CD4-positive, alpha-beta memory T cell (primary cell): ENCODE measurements at regions not wholly inside any gene's neighbourhood (a gene's known extent, or its start where the extent isn't known, plus 50 kb on each side); places are given as distances from the start of the nearest gene placed in this dataset.

Source experiments
- CTCF ChIA-PET: fragments of 350-600 bp; sonication (Branson Sonifier 250); formaldehyde crosslinking; loops from one replicate; lab custom pipeline; 2021; ENCODE audit warnings: inconsistent platforms; ENCODE audit not compliant: partially characterized antibody; lab: Charles Lee
- POLR2A ChIA-PET: fragments of 350-600 bp; sonication (Branson Sonifier 250); formaldehyde crosslinking; loops from one replicate; lab custom pipeline; 2021; ENCODE audit not compliant: partially characterized antibody; lab: Charles Lee
- DNase-seq, 5 donors: peaks; one replicate each; pipeline versions ENCODE4 v3.0.0 to v3.0.0-alpha.2; 2020 to 2022; ENCODE audit warnings: mixed read lengths in 1 of 5
- H3K27ac ChIP-seq: one replicate; pipeline ENCODE4 v1.7.0; 2013; ENCODE audit warnings: low read depth, low read length
- H3K27me3 ChIP-seq: 2 replicates; pipeline ENCODE4 v1.7.0; 2013; ENCODE audit warnings: mild to moderate bottlenecking, low read length, moderate library complexity; ENCODE audit not compliant: insufficient read depth
- H3K36me3 ChIP-seq: 2 replicates; pipeline ENCODE4 v1.7.0; 2013; ENCODE audit warnings: mild to moderate bottlenecking, low read length, moderate library complexity; ENCODE audit not compliant: insufficient read depth
- H3K4me1 ChIP-seq: 2 replicates; pipeline ENCODE4 v1.7.0; 2013; ENCODE audit warnings: mild to moderate bottlenecking, low read length, moderate library complexity; ENCODE audit not compliant: insufficient read depth
- H3K4me3 ChIP-seq, 2 donors: one replicate each; pipeline ENCODE4 v1.7.0; 2013; ENCODE audit warnings: low read length in 2 of 2, mild to moderate bottlenecking in 1 of 2
- H3K9me3 ChIP-seq, 2 donors: one replicate each; pipeline ENCODE4 v1.7.0; 2013; ENCODE audit warnings: low read length in 2 of 2, control low read depth in 1 of 2; ENCODE audit not compliant: control insufficient read depth in 1 of 2
- H3K27ac Mint-ChIP-seq, 7 donors: one replicate each; pipeline ENCODE4 v1.8.0; 2020 to 2021; ENCODE audit warnings: mixed read lengths in 7 of 7, mild to moderate bottlenecking in 6 of 7, inconsistent platforms in 3 of 7, moderate library complexity in 3 of 7
- H3K27me3 Mint-ChIP-seq, 2 donors: one replicate each; pipeline ENCODE4 v1.8.0; 2020 to 2021; ENCODE audit warnings: mixed read lengths in 2 of 2
- H3K36me3 Mint-ChIP-seq, 2 donors: one replicate each; pipeline ENCODE4 v1.8.0; 2020 to 2021; ENCODE audit warnings: mixed read lengths in 2 of 2, inconsistent platforms in 1 of 2, mild to moderate bottlenecking in 1 of 2
- H3K4me1 Mint-ChIP-seq, 4 donors: one replicate each; pipeline ENCODE4 v1.8.0; 2020 to 2021; ENCODE audit warnings: mixed read lengths in 4 of 4, mild to moderate bottlenecking in 1 of 4
- H3K4me3 Mint-ChIP-seq, 8 donors: one replicate each; pipeline ENCODE4 v1.8.0; 2020 to 2021; ENCODE audit warnings: mixed read lengths in 8 of 8, mild to moderate bottlenecking in 7 of 8, moderate library complexity in 6 of 8, inconsistent platforms in 3 of 8
- H3K9me3 Mint-ChIP-seq, 8 donors: one replicate each; pipeline ENCODE4 v1.8.0; 2020 to 2021; ENCODE audit warnings: mixed read lengths in 8 of 8, mild to moderate bottlenecking in 5 of 8, inconsistent platforms in 3 of 8, moderate library complexity in 1 of 8
- intact Hi-C: fragments of 100-400 bp; cut with micrococcal nuclease; formaldehyde crosslinking; loops from one replicate; pipeline ENCODE4 v1.15.1; 2023

DNA sequence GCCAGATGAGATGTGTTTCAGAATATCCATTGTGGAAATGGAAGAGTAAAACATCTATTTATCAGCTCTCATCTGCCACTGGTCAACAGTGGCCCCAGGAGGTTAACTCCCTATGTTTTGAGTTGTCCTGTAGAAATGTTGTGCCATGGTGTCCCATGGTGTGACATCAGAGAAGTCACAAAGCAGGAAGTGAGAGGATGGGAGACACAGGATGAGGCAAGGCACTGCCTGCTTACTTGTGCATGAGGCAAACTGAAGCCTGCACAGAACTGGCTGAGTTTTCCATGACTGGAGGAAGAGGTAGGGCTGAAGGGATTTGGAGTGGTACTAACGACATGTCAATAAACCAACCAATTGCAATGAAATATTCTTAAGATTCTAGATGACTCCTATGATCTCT is 131.5 kb upstream of the ZNF644 start:
- no peaks in the 10 kb centered on the region for H3K36me3 Mint-ChIP-seq
- no peaks in the 10 kb centered on the region for H3K4me1 Mint-ChIP-seq
- DNase-seq = no peak
- Histone ChIP-seq H3K9me3 (no peaks in the 10 kb centered on the region), H3K4me1 (no peaks in the 10 kb centered on the region), H3K27me3 (no peaks in the 10 kb centered on the region), H3K36me3 (no peaks in the 10 kb centered on the region), H3K4me3 (no peak overlapping the region), H3K27ac (no peak overlapping the region)
- ChIA-PET POLR2A (no interaction called here), CTCF (interaction anchor here (5.8 kb wide), 1 partner anchor 12 kb away, joined by 47 read pairs; no protein-coding TSS in a partner anchor)
- peaks cover 0 to 1% (median 0%) of the 10 kb centered on the region in 8 donors for H3K9me3 Mint-ChIP-seq
- intact Hi-C loops = no loop called here
- peaks cover 2 to 10% of the 10 kb centered on the region in 2 donors for H3K27me3 Mint-ChIP-seq
- no peak overlapping the region for H3K4me3 Mint-ChIP-seq
- H3K27ac Mint-ChIP-seq = no peak overlapping the region

DNA sequence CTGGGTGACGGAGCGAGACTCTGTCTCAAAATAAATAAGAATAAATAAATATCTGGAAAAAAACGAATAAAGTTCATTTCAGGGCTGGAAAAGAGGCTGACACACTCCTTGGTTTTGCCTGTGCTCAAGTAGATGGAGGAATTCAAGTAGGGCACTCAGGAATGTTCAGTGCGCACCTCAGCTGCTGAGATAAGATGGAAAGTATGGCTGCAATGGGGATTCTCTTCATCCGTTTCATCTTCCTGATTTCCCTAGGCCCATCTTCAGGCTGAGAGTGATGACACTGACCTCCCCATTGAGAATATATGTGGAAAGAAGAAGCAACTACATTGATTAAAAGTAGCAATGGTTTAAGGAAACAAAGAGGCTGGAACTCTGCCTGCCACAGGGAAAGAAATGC is 130.5 kb upstream of the ZNF644 start:
- intact Hi-C loops = no loop called here
- Histone ChIP-seq H3K9me3 (no peaks in the 10 kb centered on the region), H3K27me3 (no peaks in the 10 kb centered on the region), H3K36me3 (no peaks in the 10 kb centered on the region), H3K4me3 (no peak overlapping the region), H3K4me1 (no peaks in the 10 kb centered on the region), H3K27ac (no peak overlapping the region)
- Mint-ChIP-seq H3K36me3 (no peaks in the 10 kb centered on the region), H3K27ac (no peak overlapping the region), H3K9me3 (peaks cover 0 to 4% (median 0%) of the 10 kb centered on the region in 8 donors), H3K4me1 (no peaks in the 10 kb centered on the region), H3K27me3 (peaks cover 2 to 12% of the 10 kb centered on the region in 2 donors), H3K4me3 (no peak overlapping the region)
- ChIA-PET CTCF (interaction anchor here (5.8 kb wide), 1 partner anchor 13 kb away, joined by 47 read pairs; no protein-coding TSS in a partner anchor), POLR2A (no interaction called here)
- no peak for DNase-seq

DNA sequence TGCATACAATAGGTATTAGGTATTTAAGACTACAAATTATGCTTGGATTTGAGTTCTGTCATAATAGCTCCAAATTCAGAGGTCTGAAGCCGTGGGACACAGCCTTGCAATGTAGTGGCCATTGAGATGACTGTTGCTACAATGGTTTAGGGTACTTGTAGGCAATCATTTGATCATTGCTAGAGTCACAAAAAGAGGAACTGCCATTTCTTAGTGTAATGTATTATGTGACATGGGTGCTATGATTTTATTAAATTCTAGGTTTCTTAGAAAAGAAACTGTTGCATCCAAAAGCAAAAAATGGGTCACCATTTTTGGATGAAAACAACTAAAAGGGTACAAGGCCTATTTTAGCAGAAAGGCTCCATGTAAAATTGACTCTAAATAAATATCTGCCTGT is 129.9 kb upstream of the ZNF644 start:
- Histone ChIP-seq H3K9me3 (no peaks in the 10 kb centered on the region), H3K4me3 (no peak overlapping the region), H3K36me3 (no peaks in the 10 kb centered on the region), H3K4me1 (no peaks in the 10 kb centered on the region), H3K27ac (no peak overlapping the region), H3K27me3 (no peaks in the 10 kb centered on the region)
- no peak for DNase-seq
- Mint-ChIP-seq H3K36me3 (no peaks in the 10 kb centered on the region), H3K4me1 (no peaks in the 10 kb centered on the region), H3K27me3 (peaks cover 2 to 12% of the 10 kb centered on the region in 2 donors), H3K27ac (no peak overlapping the region), H3K4me3 (no peak overlapping the region), H3K9me3 (peaks cover 0 to 4% (median 0%) of the 10 kb centered on the region in 8 donors)
- ChIA-PET POLR2A (no interaction called here), CTCF (interaction anchor here (0.9 to 5.8 kb wide), 2 partner anchors 10 to 14 kb away, joined by 3 to 47 read pairs; no protein-coding TSS in a partner anchor)
- intact Hi-C loops = no loop called here

DNA sequence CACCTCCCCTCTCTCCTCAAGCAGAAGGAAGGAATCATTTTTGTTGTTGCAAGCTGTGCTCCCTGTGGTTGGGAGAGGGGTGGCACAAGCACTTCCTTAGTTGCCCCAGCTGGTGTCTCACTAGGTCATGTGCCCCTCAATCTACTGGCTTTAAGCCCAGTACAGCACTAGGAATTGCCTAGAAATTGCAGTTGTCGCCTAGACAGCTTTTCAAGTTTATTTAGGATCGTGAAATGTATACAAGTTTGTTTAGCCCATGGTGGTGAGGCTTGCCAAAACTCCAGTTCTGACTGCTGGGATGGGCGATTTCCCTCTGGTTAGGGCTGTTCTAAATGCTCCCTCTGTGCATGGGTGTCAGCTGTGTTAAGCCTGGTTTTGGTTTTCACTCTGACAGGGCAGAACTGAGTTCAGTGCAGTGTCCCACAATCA is 126.8 kb upstream of the ZNF644 start:
- CTCF ChIA-PET = interaction anchor here (1.3 kb wide), 1 partner anchor 17 kb away, joined by 5 read pairs; no protein-coding TSS in a partner anchor
- no peak for DNase-seq
- no peak overlapping the region for H3K27ac ChIP-seq
- intact Hi-C loops = no loop called here
- no peaks in the 10 kb centered on the region for H3K9me3 ChIP-seq
- H3K4me3 ChIP-seq = no peak overlapping the region
- H3K36me3 ChIP-seq = no peaks in the 10 kb centered on the region
- POLR2A ChIA-PET = interaction anchor here (0.6 kb wide), 1 partner anchor 17 kb away, joined by 3 read pairs; no protein-coding TSS in a partner anchor
- no peaks in the 10 kb centered on the region for H3K4me1 Mint-ChIP-seq
- H3K27me3 Mint-ChIP-seq = peaks cover 2 to 10% of the 10 kb centered on the region in 2 donors
- H3K27me3 ChIP-seq = no peaks in the 10 kb centered on the region
- H3K9me3 Mint-ChIP-seq = peaks cover 0 to 4% (median 0%) of the 10 kb centered on the region in 8 donors
- no peaks in the 10 kb centered on the region for H3K36me3 Mint-ChIP-seq
- no peak overlapping the region for H3K4me3 Mint-ChIP-seq
- peak overlapping the region in 1 of 7 donors; percentile 68 for H3K27ac Mint-ChIP-seq
- H3K4me1 ChIP-seq = no peaks in the 10 kb centered on the region

GRCh38 chr1:91141858-91142257 is 120.0 kb upstream of the ZNF644 start:
- no peak overlapping the region for H3K4me3 Mint-ChIP-seq
- Histone ChIP-seq H3K27ac (no peak overlapping the region), H3K4me3 (no peak overlapping the region), H3K27me3 (no peaks in the 10 kb centered on the region), H3K4me1 (no peaks in the 10 kb centered on the region), H3K36me3 (no peaks in the 10 kb centered on the region), H3K9me3 (no peaks in the 10 kb centered on the region)
- no peaks in the 10 kb centered on the region for H3K4me1 Mint-ChIP-seq
- H3K27me3 Mint-ChIP-seq = peaks cover 0 to 3% of the 10 kb centered on the region in 2 donors
- DNase-seq = no peak
- H3K36me3 Mint-ChIP-seq = no peaks in the 10 kb centered on the region
- ChIA-PET POLR2A (no interaction called here), CTCF (no interaction called here)
- intact Hi-C loops = no loop called here
- peaks cover 0 to 4% (median 0%) of the 10 kb centered on the region in 8 donors for H3K9me3 Mint-ChIP-seq
- no peak overlapping the region for H3K27ac Mint-ChIP-seq

- intact Hi-C loops = no loop called here
- CTCF ChIA-PET = interaction anchor here (3.9 kb wide), 1 partner anchor 27 kb away, joined by 15 read pairs; no protein-coding TSS in a partner anchor
- Mint-ChIP-seq H3K4me3 (no peak overlapping the region), H3K4me1 (peaks cover 0 to 4% (median under 1%) of the 10 kb centered on the region in 4 donors), H3K36me3 (no peaks in the 10 kb centered on the region), H3K9me3 (peaks cover 0 to 4% (median 0%) of the 10 kb centered on the region in 8 donors), H3K27me3 (peaks cover 4 to 5% of the 10 kb centered on the region in 2 donors), H3K27ac (no peak overlapping the region)
- H3K36me3 ChIP-seq = no peaks in the 10 kb centered on the region
- no peak for DNase-seq
- POLR2A ChIA-PET = no interaction called here
- H3K27ac ChIP-seq = no peak overlapping the region
- no peaks in the 10 kb centered on the region for H3K4me1 ChIP-seq
- H3K9me3 ChIP-seq = no peaks in the 10 kb centered on the region
- no peaks in the 10 kb centered on the region for H3K27me3 ChIP-seq
- H3K4me3 ChIP-seq = no peak overlapping the region
Observed at GRCh38 chr1:91138959-91139358, 117.1 kb upstream of the ZNF644 start.

- no peaks in the 10 kb centered on the region for H3K36me3 Mint-ChIP-seq
- Histone ChIP-seq H3K27me3 (no peaks in the 10 kb centered on the region), H3K27ac (no peak overlapping the region), H3K4me3 (no peak overlapping the region), H3K36me3 (no peaks in the 10 kb centered on the region), H3K9me3 (no peaks in the 10 kb centered on the region), H3K4me1 (no peaks in the 10 kb centered on the region)
- H3K4me1 Mint-ChIP-seq = peaks cover 0 to 4% (median under 1%) of the 10 kb centered on the region in 4 donors
- POLR2A ChIA-PET = no interaction called here
- peaks cover 5% of the 10 kb centered on the region in 2 donors for H3K27me3 Mint-ChIP-seq
- intact Hi-C loops = no loop called here
- H3K27ac Mint-ChIP-seq = no peak overlapping the region
- H3K4me3 Mint-ChIP-seq = no peak overlapping the region
- DNase-seq = no peak
- peaks cover 0 to 4% (median 0%) of the 10 kb centered on the region in 8 donors for H3K9me3 Mint-ChIP-seq
- CTCF ChIA-PET = interaction anchor here (0.7 to 3.9 kb wide), 2 partner anchors 13 to 29 kb away, joined by 3 to 15 read pairs; no protein-coding TSS in a partner anchor
Observed at GRCh38 chr1:91137173-91137852, 115.5 kb upstream of the ZNF644 start.
